ENCODE measurements at regions not wholly inside any gene's neighbourhood (a gene's known extent, or its start where the extent isn't known, plus 50 kb on each side); places are given as distances from the start of the nearest gene placed in this dataset.

DNA sequence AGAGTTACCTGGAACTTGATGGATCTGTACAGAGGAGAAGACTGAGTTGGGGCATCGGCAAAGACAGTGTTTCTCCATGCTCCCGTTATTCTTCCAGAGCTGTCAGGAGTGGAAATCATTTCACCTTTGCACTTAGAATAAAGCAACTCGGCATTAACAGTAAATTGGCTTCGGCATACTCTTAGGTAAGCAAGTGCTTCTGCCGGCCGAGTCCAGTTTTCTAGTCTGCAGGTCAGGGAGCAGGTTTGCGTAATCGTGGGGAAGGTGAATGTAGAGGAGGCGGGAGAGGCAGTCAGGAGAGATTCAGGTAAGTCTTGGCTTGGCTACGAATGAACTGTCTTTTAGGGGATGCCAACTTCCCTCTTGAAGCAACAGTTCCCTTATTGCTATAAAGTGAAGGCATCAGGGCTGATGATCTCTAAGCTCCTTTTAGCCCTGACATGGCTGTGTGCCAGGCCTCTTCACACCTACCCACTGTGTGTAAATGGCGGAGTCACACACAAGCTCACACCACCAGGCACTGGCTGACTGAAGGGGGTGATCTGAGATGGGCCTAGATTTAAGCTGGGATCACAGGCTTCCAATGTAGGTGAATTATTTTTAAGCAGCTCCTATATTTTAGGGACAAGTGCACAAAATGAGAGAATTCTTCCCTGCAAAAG, 127.1 kb downstream of the GATA3 start:
- Histone ChIP-seq H3K27ac (ENCODE audit: insufficient read depth, low read depth, low read length) (no peak overlapping the region), H4K20me1 (replicated peaks; ENCODE audit: control insufficient read depth, extremely low read depth, insufficient read depth, low read length) (no peaks in the 10 kb centered on the region), H3K4me3 (replicated peaks in 1 of 3; ENCODE audit: insufficient read depth in 1 of 3, low read depth in 1 of 3, low read length in 3 of 3) (no peak overlapping the region), H2AFZ (ENCODE audit: low read depth, low read length) (no peak overlapping the region), H3K9me1 (replicated peaks; ENCODE audit: control insufficient read depth, extremely low read depth, insufficient read depth, low read length) (no peaks in the 10 kb centered on the region), H3K27me3 (ENCODE audit: control insufficient read depth in 2 of 2, insufficient read depth in 2 of 2, low read length in 2 of 2) (peaks cover 0 to 2% of the 10 kb centered on the region in 2 experiments), H3K36me3 (ENCODE audit: control insufficient read depth in 2 of 2, extremely low read depth in 1 of 2, insufficient read depth in 2 of 2, low read length in 2 of 2) (no peaks in the 10 kb centered on the region), H3K9me3 (replicated peaks; ENCODE audit: control insufficient read depth, insufficient read depth, low read length) (no peaks in the 10 kb centered on the region), H3K9ac (replicated peaks; ENCODE audit: extremely low read depth, insufficient read depth, low read length) (no peak overlapping the region), H3K4me1 (ENCODE audit: control insufficient read depth, extremely low read depth, insufficient read depth, low read length) (no peaks in the 10 kb centered on the region), H3K79me2 (ENCODE audit: control insufficient read depth, insufficient read depth, low read length) (no peaks in the 10 kb centered on the region), H3K4me2 (ENCODE audit: insufficient read depth, low read length) (no peak overlapping the region)
- intact Hi-C loops (cut with micrococcal nuclease) (no loop called here), dilution Hi-C loops (cut with MboI; ENCODE audit: extremely low pct_ligation_motif_present, low sequenced_read_pairs) (no loop called here)
- BruUV-seq (replicated peaks) = no TSS peak
- CTCF ChIA-PET = interaction anchor here (1.0 kb wide), 1 partner anchor 14 kb away, joined by 4 read pairs; no protein-coding TSS in a partner anchor
- no peak for FAIRE-seq
- DNase-seq (ENCODE audit: low read depth, low spot score) = no peak
- POLR2A ChIA-PET = no interaction called here
- no peak for TF ChIP-seq POLR2A (IDR thresholded peaks at IDR 0.05; ENCODE audit: low read depth, low read length)
- TF ChIP-seq, protein P1, sequence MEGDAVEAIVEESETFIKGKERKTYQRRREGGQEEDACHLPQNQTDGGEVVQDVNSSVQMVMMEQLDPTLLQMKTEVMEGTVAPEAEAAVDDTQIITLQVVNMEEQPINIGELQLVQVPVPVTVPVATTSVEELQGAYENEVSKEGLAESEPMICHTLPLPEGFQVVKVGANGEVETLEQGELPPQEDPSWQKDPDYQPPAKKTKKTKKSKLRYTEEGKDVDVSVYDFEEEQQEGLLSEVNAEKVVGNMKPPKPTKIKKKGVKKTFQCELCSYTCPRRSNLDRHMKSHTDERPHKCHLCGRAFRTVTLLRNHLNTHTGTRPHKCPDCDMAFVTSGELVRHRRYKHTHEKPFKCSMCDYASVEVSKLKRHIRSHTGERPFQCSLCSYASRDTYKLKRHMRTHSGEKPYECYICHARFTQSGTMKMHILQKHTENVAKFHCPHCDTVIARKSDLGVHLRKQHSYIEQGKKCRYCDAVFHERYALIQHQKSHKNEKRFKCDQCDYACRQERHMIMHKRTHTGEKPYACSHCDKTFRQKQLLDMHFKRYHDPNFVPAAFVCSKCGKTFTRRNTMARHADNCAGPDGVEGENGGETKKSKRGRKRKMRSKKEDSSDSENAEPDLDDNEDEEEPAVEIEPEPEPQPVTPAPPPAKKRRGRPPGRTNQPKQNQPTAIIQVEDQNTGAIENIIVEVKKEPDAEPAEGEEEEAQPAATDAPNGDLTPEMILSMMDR (IDR thresholded peaks at IDR 0.05; ENCODE audit: extremely low read depth in 1 of 2, insufficient read depth in 1 of 2, low read depth in 1 of 2, low read length in 2 of 2) = no peak
- no peak for TF ChIP-seq FOS (IDR thresholded peaks at IDR 0.05; ENCODE audit: borderline replicate concordance, insufficient read depth, low read length)
- no peak for TF ChIP-seq EZH2 (IDR thresholded peaks at IDR 0.05; ENCODE audit: borderline replicate concordance, low read depth, low read length, severe bottlenecking)
- TF ChIP-seq GATA2 (IDR thresholded peaks at IDR 0.05; ENCODE audit: insufficient read depth, insufficient read length, low read depth, low read length) = no peak
- no peak for TF ChIP-seq MYC (IDR thresholded peaks at IDR 0.05; ENCODE audit: low read depth, low read length)
- TF ChIP-seq JUN (IDR thresholded peaks at IDR 0.05; ENCODE audit: borderline replicate concordance, insufficient read depth, insufficient read length, low read depth) = no peak
- TF ChIP-seq, protein P2, sequence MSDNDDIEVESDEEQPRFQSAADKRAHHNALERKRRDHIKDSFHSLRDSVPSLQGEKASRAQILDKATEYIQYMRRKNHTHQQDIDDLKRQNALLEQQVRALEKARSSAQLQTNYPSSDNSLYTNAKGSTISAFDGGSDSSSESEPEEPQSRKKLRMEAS (IDR thresholded peaks at IDR 0.05; ENCODE audit: insufficient read depth, insufficient read length) = no peak

All from endothelial cell of umbilical vein (primary cell).